ENCODE measurements at regions not wholly inside any gene's neighbourhood (a gene's known extent, or its start where the extent isn't known, plus 50 kb on each side); places are given as distances from the start of the nearest gene placed in this dataset.

DNA sequence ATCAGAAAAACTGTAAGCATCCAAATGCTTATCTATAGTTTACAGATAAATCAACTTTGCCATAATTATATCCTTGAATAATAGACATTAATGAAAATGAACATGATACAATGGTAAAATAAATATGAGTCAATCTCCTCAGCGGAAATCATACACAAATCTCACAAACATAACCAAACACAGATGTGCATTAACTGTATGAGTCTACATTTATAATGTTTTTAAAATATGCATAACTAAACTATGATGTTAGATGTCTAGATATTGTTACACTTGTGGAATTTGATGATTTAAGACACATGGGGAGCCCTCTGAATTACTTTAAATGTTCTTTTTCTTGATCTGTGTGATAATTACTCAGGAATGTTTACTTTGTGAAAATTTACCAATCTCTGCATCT is 951.2 kb downstream of the TECRL start:
- Histone ChIP-seq H3K27ac (no peak overlapping the region), H3K9me3 (no peaks in the 10 kb centered on the region), H3K36me3 (no peaks in the 10 kb centered on the region), H3K4me2 (no peak overlapping the region), H3K27me3 (no peaks in the 10 kb centered on the region), H4K20me1 (no peaks in the 10 kb centered on the region), H3K4me3 (no peak overlapping the region), H3K4me1 (no peaks in the 10 kb centered on the region), H3K9ac (no peak overlapping the region)
- no peak for TF ChIP-seq Cebpa-rat (IDR thresholded peaks at IDR 0.05)

DNA sequence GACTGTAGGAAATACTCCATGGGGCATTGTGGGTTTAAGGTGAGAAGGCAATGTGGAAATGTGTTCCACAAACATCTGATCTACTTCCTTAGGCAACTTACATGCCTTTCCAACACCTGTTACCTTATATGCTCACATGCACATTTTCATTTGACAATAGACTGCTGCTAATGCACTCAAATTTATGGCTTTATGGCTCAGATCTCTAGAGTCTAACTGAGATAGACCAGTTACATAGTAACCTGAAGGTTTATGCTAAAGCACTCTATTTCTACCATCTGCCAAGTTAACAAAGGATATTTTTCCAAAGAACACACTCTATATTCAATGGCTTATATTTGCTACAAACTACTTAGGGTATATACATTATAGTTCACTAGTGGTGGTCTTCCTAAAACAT is 969.0 kb downstream of the TECRL start:
- H3K27ac ChIP-seq = no peak overlapping the region
- TF ChIP-seq Cebpa-rat (IDR thresholded peaks at IDR 0.05) = no peak
- H3K27me3 ChIP-seq = no peaks in the 10 kb centered on the region
- H3K9me3 ChIP-seq = no peaks in the 10 kb centered on the region
- no peak overlapping the region for H3K4me2 ChIP-seq
- H3K9ac ChIP-seq = no peak overlapping the region
- H3K4me1 ChIP-seq = no peaks in the 10 kb centered on the region
- no peak overlapping the region for H3K4me3 ChIP-seq
- no peaks in the 10 kb centered on the region for H3K36me3 ChIP-seq
- no peaks in the 10 kb centered on the region for H4K20me1 ChIP-seq

DNA sequence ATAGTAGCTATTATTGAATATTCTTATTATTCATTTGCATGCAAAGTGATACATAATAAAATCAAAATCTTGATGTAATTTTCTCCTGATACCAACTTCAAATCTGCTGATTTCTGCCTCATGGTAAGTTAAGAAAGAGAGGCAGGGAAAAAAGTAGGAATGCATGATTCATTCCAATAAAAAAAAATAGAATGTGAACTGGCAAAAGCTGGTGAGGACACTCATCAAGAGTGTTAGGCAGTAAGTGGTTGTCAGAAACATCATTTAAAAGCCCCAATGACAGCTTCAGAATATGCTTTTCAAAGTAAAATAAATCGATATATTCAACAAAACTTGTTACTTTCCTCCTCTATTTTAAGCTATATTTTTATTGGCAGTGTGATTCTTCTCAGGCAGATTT is 979.1 kb downstream of the TECRL start:
- no peak for TF ChIP-seq Cebpa-rat (IDR thresholded peaks at IDR 0.05)
- no peaks in the 10 kb centered on the region for H3K9me3 ChIP-seq

DNA sequence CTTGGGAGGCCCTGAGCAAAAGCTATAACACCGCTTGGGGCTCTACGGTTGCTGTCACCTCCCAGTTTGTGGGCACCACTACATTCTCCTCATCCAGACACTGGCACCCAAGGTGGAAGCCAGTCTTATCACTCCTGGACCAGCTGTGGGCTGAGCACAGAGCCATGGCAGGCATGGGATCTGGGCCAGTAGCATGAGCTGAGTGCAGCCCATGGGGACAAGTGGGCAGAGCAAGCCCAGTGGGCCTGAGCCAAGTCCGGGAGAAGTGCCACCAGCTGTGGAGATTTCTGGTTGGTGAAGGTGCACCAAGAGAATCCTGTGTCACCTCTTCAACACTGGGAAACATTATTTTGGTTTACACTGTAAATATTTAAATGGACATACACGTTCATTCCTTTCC is 1013.0 kb downstream of the TECRL start:
- Histone ChIP-seq H3K27ac (no peak overlapping the region), H3K4me2 (no peak overlapping the region), H4K20me1 (no peaks in the 10 kb centered on the region), H3K36me3 (no peaks in the 10 kb centered on the region), H3K4me1 (no peaks in the 10 kb centered on the region), H3K4me3 (no peak overlapping the region), H3K9me3 (peaks cover 11% of the 10 kb centered on the region), H3K27me3 (no peaks in the 10 kb centered on the region), H3K9ac (no peak overlapping the region)
- TF ChIP-seq Cebpa-rat (IDR thresholded peaks at IDR 0.05) = no peak

More for the DNA sequence above, 979.1 kb downstream of the TECRL start:
- Histone ChIP-seq H3K4me1 (no peaks in the 10 kb centered on the region), H3K27ac (no peak overlapping the region), H3K4me2 (no peak overlapping the region), H3K36me3 (no peaks in the 10 kb centered on the region), H3K27me3 (no peaks in the 10 kb centered on the region), H3K4me3 (no peak overlapping the region), H4K20me1 (no peaks in the 10 kb centered on the region), H3K9ac (no peak overlapping the region)

DNA sequence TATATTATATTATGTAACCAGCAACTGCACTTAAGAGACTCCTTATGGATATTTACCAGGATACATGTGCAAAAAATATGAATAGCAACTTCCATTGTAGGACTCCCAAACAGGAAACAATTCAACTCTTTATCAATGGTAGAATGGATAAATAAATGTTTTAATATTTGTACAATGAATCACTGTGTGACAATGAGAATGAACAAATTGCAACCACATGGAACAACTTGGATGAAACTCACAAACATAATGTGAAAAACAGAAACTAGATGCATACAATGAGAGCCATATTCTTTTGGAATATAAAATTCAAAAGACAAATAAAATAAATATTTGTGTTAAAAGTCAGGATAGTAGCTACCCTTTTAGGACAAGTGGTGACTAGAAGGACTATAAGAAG is 1015.7 kb downstream of the TECRL start:
- no peaks in the 10 kb centered on the region for H3K36me3 ChIP-seq
- H3K27ac ChIP-seq = no peak overlapping the region
- no peak overlapping the region for H3K4me3 ChIP-seq
- no peaks in the 10 kb centered on the region for H3K4me1 ChIP-seq
- peaks cover 11% of the 10 kb centered on the region for H3K9me3 ChIP-seq
- H3K9ac ChIP-seq = no peak overlapping the region
- H4K20me1 ChIP-seq = no peaks in the 10 kb centered on the region
- H3K27me3 ChIP-seq = no peaks in the 10 kb centered on the region
- TF ChIP-seq Cebpa-rat (IDR thresholded peaks at IDR 0.05) = no peak
- no peak overlapping the region for H3K4me2 ChIP-seq

DNA sequence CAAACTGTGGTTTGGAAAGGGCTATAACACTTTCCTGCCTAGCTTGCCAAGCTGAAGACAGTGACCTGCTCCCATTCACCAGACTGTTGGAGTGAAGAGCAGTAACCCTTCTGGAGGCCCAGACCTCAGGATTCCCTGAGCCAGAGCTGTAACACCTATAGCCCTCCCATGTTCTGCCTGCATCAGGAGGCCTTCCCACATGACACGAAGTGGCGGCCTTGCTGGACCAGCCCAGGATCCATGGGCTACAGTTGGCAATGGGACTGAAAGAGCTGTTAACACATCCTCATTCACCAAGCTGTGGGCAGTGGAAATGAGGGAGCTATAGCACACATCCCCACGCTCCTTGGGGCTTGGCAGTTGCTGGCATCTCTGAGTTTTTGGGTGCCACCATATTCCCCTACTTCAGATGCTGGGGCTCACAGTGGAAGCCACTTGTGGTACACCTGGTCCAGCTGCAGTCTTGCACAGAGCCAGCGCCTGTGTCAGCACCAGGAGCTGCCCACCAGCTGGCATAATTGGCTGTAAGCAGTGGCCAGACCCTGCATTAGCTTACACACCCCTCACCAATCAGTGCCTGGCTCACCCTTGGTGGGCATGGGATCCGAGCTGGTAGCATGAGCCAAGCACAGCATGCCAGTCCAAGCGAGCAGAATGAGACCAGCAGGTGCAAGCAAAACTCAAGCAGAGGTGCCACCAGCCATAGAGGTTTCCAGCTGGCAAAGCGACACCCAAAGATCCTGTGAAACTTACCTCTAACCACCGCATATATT is 1029.3 kb downstream of the TECRL start:
- no peak for TF ChIP-seq Cebpa-rat (IDR thresholded peaks at IDR 0.05)

DNA sequence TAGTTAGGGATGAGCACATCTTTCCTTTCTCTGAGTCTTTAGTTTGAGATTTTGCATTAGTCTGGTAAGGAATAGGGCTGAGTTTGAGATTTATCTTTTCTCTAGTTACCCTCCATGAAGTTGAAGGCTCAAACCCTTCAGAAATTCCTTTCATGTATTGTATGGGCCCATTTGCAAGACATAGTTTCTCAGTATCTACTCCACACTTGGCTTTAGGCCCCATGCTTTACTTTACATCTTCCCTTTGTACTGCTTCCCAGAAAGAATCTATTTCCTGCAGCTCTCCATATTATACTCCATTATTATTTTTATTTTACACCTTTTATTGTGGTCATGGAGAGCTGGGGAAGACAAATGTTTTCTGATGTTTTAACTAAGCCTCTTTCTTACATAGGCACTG is 1038.2 kb downstream of the TECRL start:
- Histone ChIP-seq H3K36me3 (no peaks in the 10 kb centered on the region), H3K27ac (no peak overlapping the region), H3K9me3 (no peaks in the 10 kb centered on the region), H3K4me2 (no peak overlapping the region), H3K4me1 (no peaks in the 10 kb centered on the region), H3K27me3 (no peaks in the 10 kb centered on the region), H3K4me3 (no peak overlapping the region), H4K20me1 (no peaks in the 10 kb centered on the region), H3K9ac (no peak overlapping the region)
- no peak for TF ChIP-seq Cebpa-rat (IDR thresholded peaks at IDR 0.05)

More for the DNA sequence above, 1029.3 kb downstream of the TECRL start:
- H3K9ac ChIP-seq = no peak overlapping the region
- H3K27ac ChIP-seq = no peak overlapping the region
- no peaks in the 10 kb centered on the region for H4K20me1 ChIP-seq
- H3K9me3 ChIP-seq = no peaks in the 10 kb centered on the region
- no peaks in the 10 kb centered on the region for H3K4me1 ChIP-seq
- H3K4me3 ChIP-seq = no peak overlapping the region
- H3K36me3 ChIP-seq = no peaks in the 10 kb centered on the region
- H3K4me2 ChIP-seq = no peak overlapping the region
- H3K27me3 ChIP-seq = no peaks in the 10 kb centered on the region

DNA sequence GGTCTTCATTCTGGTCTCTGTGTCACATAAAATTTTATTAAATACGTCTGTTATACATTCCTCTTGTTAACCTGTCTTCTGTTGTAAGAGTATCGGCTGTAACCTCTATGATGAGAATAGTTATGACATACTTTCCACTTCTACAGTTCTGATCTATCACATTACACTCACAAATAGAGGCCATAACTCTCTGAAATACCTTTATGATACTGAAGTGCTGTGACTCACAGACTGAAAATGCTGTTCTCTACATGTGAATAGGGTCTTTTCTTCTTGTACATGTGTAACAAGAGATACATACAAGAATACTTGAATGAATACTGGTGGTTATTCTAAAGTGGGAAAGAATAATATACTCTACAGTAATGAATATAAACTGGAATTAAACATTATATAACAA is 1047.6 kb downstream of the TECRL start:
- Histone ChIP-seq H3K4me1 (no peaks in the 10 kb centered on the region), H3K9ac (no peak overlapping the region), H4K20me1 (no peaks in the 10 kb centered on the region), H3K27ac (no peak overlapping the region), H3K36me3 (no peaks in the 10 kb centered on the region), H3K27me3 (no peaks in the 10 kb centered on the region), H3K4me2 (no peak overlapping the region), H3K4me3 (no peak overlapping the region), H3K9me3 (no peaks in the 10 kb centered on the region)
- no peak for TF ChIP-seq Cebpa-rat (IDR thresholded peaks at IDR 0.05)

DNA sequence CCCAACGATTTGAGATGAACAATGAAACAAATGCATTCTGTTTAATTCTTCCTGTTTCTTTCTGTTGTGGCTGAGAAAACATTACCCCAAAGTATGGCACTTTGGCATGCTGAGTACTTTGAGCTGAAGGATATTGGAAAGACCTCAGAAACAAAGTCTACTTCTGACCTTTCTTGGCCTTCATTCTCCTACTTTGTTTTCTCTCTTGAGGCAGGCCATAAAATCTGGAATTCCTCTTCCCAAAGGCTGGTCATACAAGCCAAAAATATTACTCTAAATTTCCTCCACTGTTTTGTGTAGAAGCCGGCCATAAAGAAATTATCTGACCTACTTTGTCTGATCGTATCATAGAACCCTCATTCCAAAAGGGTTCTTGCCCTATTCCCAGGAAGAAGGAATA is 1048.2 kb downstream of the TECRL start:
- Histone ChIP-seq H3K4me3 (no peak overlapping the region), H3K27ac (no peak overlapping the region), H3K27me3 (no peaks in the 10 kb centered on the region), H3K9ac (no peak overlapping the region), H3K4me2 (no peak overlapping the region), H4K20me1 (no peaks in the 10 kb centered on the region), H3K9me3 (no peaks in the 10 kb centered on the region), H3K4me1 (no peaks in the 10 kb centered on the region), H3K36me3 (no peaks in the 10 kb centered on the region)
- no peak for TF ChIP-seq Cebpa-rat (IDR thresholded peaks at IDR 0.05)

DNA sequence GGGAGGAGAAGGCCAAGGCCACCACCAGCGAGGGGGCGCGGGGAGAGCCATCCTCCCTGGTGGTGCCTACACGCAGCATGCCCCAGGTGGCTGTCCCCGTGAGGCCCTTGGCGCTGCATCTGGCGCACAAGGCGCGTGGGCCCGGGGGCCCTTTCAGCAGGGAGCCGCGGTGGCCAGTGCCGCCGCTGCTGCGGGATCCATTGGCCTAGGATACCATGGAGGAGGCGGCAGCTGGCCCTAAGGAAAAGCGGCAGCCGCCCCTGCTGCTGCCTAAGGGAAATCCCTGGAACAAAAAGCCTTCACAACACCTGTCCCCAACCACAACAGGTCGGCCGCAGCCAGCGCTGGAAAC is 1059.6 kb downstream of the TECRL start:
- Histone ChIP-seq H3K4me2 (no peak overlapping the region), H3K4me3 (no peak overlapping the region), H3K27ac (no peak overlapping the region)

More for the DNA sequence above, 1059.6 kb downstream of the TECRL start:
- H3K36me3 ChIP-seq = no peaks in the 10 kb centered on the region
- H3K9ac ChIP-seq = no peak overlapping the region
- H3K4me1 ChIP-seq = no peaks in the 10 kb centered on the region
- peaks cover 28% of the 10 kb centered on the region for H3K9me3 ChIP-seq
- no peaks in the 10 kb centered on the region for H3K27me3 ChIP-seq
- TF ChIP-seq Cebpa-rat (IDR thresholded peaks at IDR 0.05) = no peak
- no peaks in the 10 kb centered on the region for H4K20me1 ChIP-seq
